Panc1 (cell line): ENCODE measurements at regions not wholly inside any gene's neighbourhood (a gene's known extent, or its start where the extent isn't known, plus 50 kb on each side); places are given as distances from the start of the nearest gene placed in this dataset.

Experiments used
- POLR2AphosphoS5 ChIP-seq: IDR thresholded peaks from 2 replicates; pipeline ENCODE4 v1.6.1; 2012; ENCODE audit warnings: mild to moderate bottlenecking, low read depth, low read length, moderate library complexity
- TF ChIP-seq, protein P1 (sequence below): fragments of 450-650 bp; IDR thresholded peaks from 2 replicates; pipeline ENCODE4 v1.5.1; 2017; ENCODE audit warnings: mild to moderate bottlenecking

GRCh38 chr2:128982001-128982400 is 663.3 kb upstream of the HS6ST1 start:
- TF ChIP-seq, protein P1, sequence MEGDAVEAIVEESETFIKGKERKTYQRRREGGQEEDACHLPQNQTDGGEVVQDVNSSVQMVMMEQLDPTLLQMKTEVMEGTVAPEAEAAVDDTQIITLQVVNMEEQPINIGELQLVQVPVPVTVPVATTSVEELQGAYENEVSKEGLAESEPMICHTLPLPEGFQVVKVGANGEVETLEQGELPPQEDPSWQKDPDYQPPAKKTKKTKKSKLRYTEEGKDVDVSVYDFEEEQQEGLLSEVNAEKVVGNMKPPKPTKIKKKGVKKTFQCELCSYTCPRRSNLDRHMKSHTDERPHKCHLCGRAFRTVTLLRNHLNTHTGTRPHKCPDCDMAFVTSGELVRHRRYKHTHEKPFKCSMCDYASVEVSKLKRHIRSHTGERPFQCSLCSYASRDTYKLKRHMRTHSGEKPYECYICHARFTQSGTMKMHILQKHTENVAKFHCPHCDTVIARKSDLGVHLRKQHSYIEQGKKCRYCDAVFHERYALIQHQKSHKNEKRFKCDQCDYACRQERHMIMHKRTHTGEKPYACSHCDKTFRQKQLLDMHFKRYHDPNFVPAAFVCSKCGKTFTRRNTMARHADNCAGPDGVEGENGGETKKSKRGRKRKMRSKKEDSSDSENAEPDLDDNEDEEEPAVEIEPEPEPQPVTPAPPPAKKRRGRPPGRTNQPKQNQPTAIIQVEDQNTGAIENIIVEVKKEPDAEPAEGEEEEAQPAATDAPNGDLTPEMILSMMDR, result no peak
- TF ChIP-seq POLR2AphosphoS5, result no peak
